IMR-90 (cell line): ENCODE measurements at regions not wholly inside any gene's neighbourhood (a gene's known extent, or its start where the extent isn't known, plus 50 kb on each side); places are given as distances from the start of the nearest gene placed in this dataset.
A peak's percentile ranks its signal among the peaks of the same experiment; 100 is the strongest.

Experiments used
- ATAC-seq: fragments of 200-7000 bp; cut with Tn5 transposase; 2 replicates; pipeline ENCODE4 v1.9.1; 2020; ENCODE audit warnings: low read depth, mild to moderate bottlenecking, moderate library complexity
- BruUV-seq: library from RNA; stranded (reverse); fragments of 400-500 nt; replicated peaks from 2 replicates; lab custom pipeline; 2021; lab: Mats Ljungman, UMichigan
- CTCF ChIA-PET: fragments of 300-600 bp; formaldehyde crosslinking; extraction: SDS; loops from one replicate; lab custom pipeline; 2021; ENCODE audit warnings: antibody characterized with exemption; lab: Yijun Ruan, JAX
- POLR2A ChIA-PET: fragments of 300-600 bp; sonication (Branson Sonifier 250); formaldehyde crosslinking; loops from one replicate; lab custom pipeline; 2022; ENCODE audit warnings: antibody characterized with exemption; ENCODE audit not compliant: unreplicated experiment; lab: Charles Lee
- DNase-seq: peaks from one replicate; pipeline ENCODE4 v3.0.0; 2013
- H2AFZ ChIP-seq: replicated peaks from 2 replicates; pipeline ENCODE3; 2013; ENCODE audit warnings: low read length, mild to moderate bottlenecking; ENCODE audit not compliant: poor library complexity
- H2AK5ac ChIP-seq: 2 replicates; pipeline ENCODE4 v1.6.1; 2013; ENCODE audit warnings: low read depth, low read length, inconsistent platforms
- H2AK9ac ChIP-seq: replicated peaks from 2 replicates; pipeline ENCODE3; 2013; ENCODE audit warnings: mild to moderate bottlenecking, low read depth, low read length, moderate library complexity; ENCODE audit not compliant: poor library complexity
- H2BK120ac ChIP-seq: 2 replicates; pipeline ENCODE4 v1.6.1; 2013; ENCODE audit warnings: low read depth, low read length, inconsistent platforms
- H2BK15ac ChIP-seq: 3 replicates; pipeline ENCODE4 v1.6.1; 2013; ENCODE audit warnings: low read depth, low read length, inconsistent platforms
- H2BK20ac ChIP-seq: 2 replicates; pipeline ENCODE4 v1.6.1; 2013; ENCODE audit warnings: low read depth, mild to moderate bottlenecking, inconsistent platforms, low read length, moderate library complexity
- H2BK5ac ChIP-seq: 2 replicates; pipeline ENCODE4 v1.6.1; 2013; ENCODE audit warnings: mild to moderate bottlenecking, low read depth, low read length, inconsistent platforms; ENCODE audit not compliant: poor library complexity, severe bottlenecking
- H3K14ac ChIP-seq: replicated peaks from 2 replicates; pipeline ENCODE4 v1.6.1; 2013; ENCODE audit warnings: low read depth, low read length, inconsistent platforms
- H3K18ac ChIP-seq: 2 replicates; pipeline ENCODE4 v1.6.1; 2013; ENCODE audit warnings: low read depth, low read length, control low read depth
- H3K23ac ChIP-seq: 2 replicates; pipeline ENCODE4 v1.6.1; 2013; ENCODE audit warnings: low read depth, low read length, inconsistent platforms
- H3K27ac ChIP-seq: 2 replicates; pipeline ENCODE4 v1.5.1; 2013; ENCODE audit warnings: mild to moderate bottlenecking, control low read depth, low read length; ENCODE audit not compliant: insufficient read depth
- H3K27me3 ChIP-seq: 2 replicates; pipeline ENCODE4 v1.6.1; 2013; ENCODE audit warnings: low read length; ENCODE audit not compliant: control insufficient read depth, insufficient read depth
- H3K36me3 ChIP-seq: 2 replicates; pipeline ENCODE4 v1.6.1; 2013; ENCODE audit warnings: low read length, mixed read lengths; ENCODE audit not compliant: control insufficient read depth, insufficient read depth
- H3K4ac ChIP-seq: 2 replicates; pipeline ENCODE4 v1.6.1; 2013; ENCODE audit warnings: low read depth, low read length, inconsistent platforms
- H3K4me1 ChIP-seq: 2 replicates; pipeline ENCODE4 v1.6.1; 2013; ENCODE audit warnings: low read length, mixed read lengths; ENCODE audit not compliant: control insufficient read depth, insufficient read depth
- H3K4me2 ChIP-seq: 2 replicates; pipeline ENCODE4 v1.6.1; 2013; ENCODE audit warnings: low read depth, mild to moderate bottlenecking, control low read depth, low read length, moderate library complexity
- H3K4me3 ChIP-seq: 2 replicates; pipeline ENCODE4 v1.5.1; 2013; ENCODE audit warnings: low read depth, mild to moderate bottlenecking, control low read depth, low read length, moderate library complexity; ENCODE audit not compliant: insufficient read depth
- H3K56ac ChIP-seq: 2 replicates; pipeline ENCODE4 v1.6.1; 2013; ENCODE audit warnings: low read length, inconsistent platforms; ENCODE audit not compliant: insufficient read depth; ENCODE audit errors: extremely low read depth
- H3K79me1 ChIP-seq, 2 experiments: 2 replicates each; pipeline ENCODE4 v1.6.1; 2013; ENCODE audit warnings: low read length in 2 of 2, inconsistent platforms in 1 of 2, low read depth in 1 of 2
- H3K9ac ChIP-seq: 2 replicates; pipeline ENCODE4 v1.6.1; 2013; ENCODE audit warnings: low read depth, low read length, control low read depth
- H3K9me1 ChIP-seq: 2 replicates; pipeline ENCODE4 v1.6.1; 2013; ENCODE audit warnings: low read length, inconsistent platforms; ENCODE audit not compliant: insufficient read depth
- H3K9me3 ChIP-seq: 2 replicates; pipeline ENCODE4 v1.6.1; 2013; ENCODE audit warnings: low read length; ENCODE audit not compliant: control insufficient read depth, insufficient read depth
- H4K20me1 ChIP-seq: 2 replicates; pipeline ENCODE4 v1.6.1; 2013; ENCODE audit warnings: low read length, inconsistent platforms; ENCODE audit not compliant: insufficient read depth
- H4K5ac ChIP-seq: 2 replicates; pipeline ENCODE4 v1.6.1; 2013; ENCODE audit warnings: mild to moderate bottlenecking, low read depth, low read length, control low read depth
- H4K8ac ChIP-seq, 2 experiments: 2 replicates each; pipeline ENCODE4 v1.6.1; 2013; ENCODE audit warnings: low read depth in 2 of 2, low read length in 2 of 2, control low read depth in 1 of 2, inconsistent platforms in 1 of 2
- H4K91ac ChIP-seq: 2 replicates; pipeline ENCODE4 v1.6.1; 2013; ENCODE audit warnings: low read depth, low read length, inconsistent platforms; ENCODE audit not compliant: insufficient read depth
- BHLHE40 ChIP-seq: fragments of 150-350 bp; IDR thresholded peaks from 2 replicates; pipeline ENCODE4 v1.6.1; 2016; ENCODE audit warnings: mild to moderate bottlenecking, low read depth, low read length
- CEBPB ChIP-seq: IDR thresholded peaks from 2 replicates; pipeline ENCODE4 v1.6.1; 2012; ENCODE audit warnings: low read depth, low read length, improper control_type of control experiment
- CHD1 ChIP-seq: IDR thresholded peaks from 2 replicates; pipeline ENCODE4 v1.6.1; 2012; ENCODE audit warnings: low read depth, low read length, improper control_type of control experiment
- CTCF ChIP-seq: conservative IDR thresholded peaks from 2 replicates; pipeline ENCODE4 v1.5.1; 2012; ENCODE audit warnings: mild to moderate bottlenecking, low read depth, low read length, improper control_type of control experiment
- FOS ChIP-seq: fragments of 150-350 bp; IDR thresholded peaks from 2 replicates; pipeline ENCODE4 v1.6.1; 2016; ENCODE audit warnings: low read depth, low read length
- MAFK ChIP-seq: IDR thresholded peaks from 2 replicates; pipeline ENCODE4 v1.6.1; 2012; ENCODE audit warnings: low read depth, low read length, improper control_type of control experiment
- MAZ ChIP-seq: IDR thresholded peaks from 2 replicates; pipeline ENCODE4 v1.6.1; 2012; ENCODE audit warnings: low read depth, mild to moderate bottlenecking, low read length, improper control_type of control experiment, moderate library complexity, borderline replicate concordance
- MXI1 ChIP-seq: IDR thresholded peaks from 2 replicates; pipeline ENCODE4 v1.6.1; 2012; ENCODE audit warnings: low read depth, mild to moderate bottlenecking, low read length, moderate library complexity, borderline replicate concordance
- NFE2L2 ChIP-seq: fragments of 150-350 bp; IDR thresholded peaks from 2 replicates; pipeline ENCODE4 v1.6.1; 2016; ENCODE audit warnings: low read depth, mild to moderate bottlenecking, low read length
- POLR2A ChIP-seq: IDR thresholded peaks from 2 replicates; pipeline ENCODE4 v1.6.1; 2012; ENCODE audit warnings: mild to moderate bottlenecking, low read depth, low read length
- RAD21 ChIP-seq: IDR thresholded peaks from 2 replicates; pipeline ENCODE4 v1.6.1; 2012; ENCODE audit warnings: low read length, improper control_type of control experiment
- RCOR1 ChIP-seq: IDR thresholded peaks from 2 replicates; pipeline ENCODE4 v1.6.1; 2012; ENCODE audit warnings: mild to moderate bottlenecking, low read length, improper control_type of control experiment; ENCODE audit not compliant: insufficient replicate concordance
- RFX5 ChIP-seq: IDR thresholded peaks from 2 replicates; pipeline ENCODE4 v1.8.0; 2012; ENCODE audit warnings: low read depth, mild to moderate bottlenecking, low read length, moderate library complexity
- SMC3 ChIP-seq: fragments of 150-350 bp; IDR thresholded peaks from 2 replicates; pipeline ENCODE4 v1.6.1; 2016; ENCODE audit warnings: low read depth, mild to moderate bottlenecking, antibody characterized with exemption, low read length, moderate library complexity
- WGBS, 2 experiments: methylation state at CpG; one replicate each; pipeline versions ENCODE4 v1.1.5 to v1.1.7; 2013; ENCODE audit warnings: missing lambda C conversion rate in 2 of 2; ENCODE audit not compliant: insufficient read length in 1 of 2; ENCODE audit errors: extremely low coverage in 2 of 2; 5-methylcytosine and 5-hydroxymethylcytosine counted together
- dilution Hi-C: fragments of 300-500 bp; cut with HindIII; formaldehyde crosslinking; loops from one replicate; pipeline ENCODE4 v1.14.3; 2018; ENCODE audit warnings: low sequenced_read_pairs; ENCODE audit not compliant: unreplicated experiment
- in situ Hi-C: fragments of 300-500 bp; cut with MboI; formaldehyde crosslinking; loops from 3 replicates; pipeline ENCODE4 v1.14.3; 2019; ENCODE audit warnings: low sequenced_read_pairs, inconsistent platforms, mixed read lengths
- intact Hi-C: fragments of 100-400 bp; cut with micrococcal nuclease; formaldehyde crosslinking; loops from 2 replicates; pipeline ENCODE4 v1.10.0; 2022
- TF ChIP-seq, protein P1 (sequence below): fragments of 150-350 bp; IDR thresholded peaks from 2 replicates; pipeline ENCODE4 v1.6.1; 2016; ENCODE audit warnings: low read depth, mild to moderate bottlenecking, low read length, moderate library complexity, borderline replicate concordance
- TF ChIP-seq, protein P2 (sequence below): fragments of 150-350 bp; IDR thresholded peaks from 2 replicates; pipeline ENCODE4 v1.6.1; 2017; ENCODE audit warnings: mild to moderate bottlenecking, antibody characterized with exemption, low read length, low read depth

- H3K56ac ChIP-seq = no peak overlapping the region
- no peaks in the 10 kb centered on the region for H3K36me3 ChIP-seq
- H3K27ac ChIP-seq = no peak overlapping the region
- H2BK20ac ChIP-seq = no peak overlapping the region
- peaks cover 3% of the 10 kb centered on the region for H3K27me3 ChIP-seq
- peak overlapping the region; percentile 38; the same call in 1 of the 2 replicates for H3K4me3 ChIP-seq
- dilution Hi-C loops = no loop called here
- H2BK5ac ChIP-seq = no peak overlapping the region
- H3K4ac ChIP-seq = no peak overlapping the region
- H4K5ac ChIP-seq = no peak overlapping the region
- no peak for ATAC-seq
- no peaks in the 10 kb centered on the region for H4K20me1 ChIP-seq
- no CpG with 5 or more reads among the region's 3 CpGs for WGBS, 2 experiments
- no peak overlapping the region for H3K14ac ChIP-seq
- no peak overlapping the region for H2AK5ac ChIP-seq
- H2BK120ac ChIP-seq = no peak overlapping the region
- ChIA-PET POLR2A (no interaction called here), CTCF (no interaction called here)
- H3K79me1 ChIP-seq = no peaks in the 10 kb centered on the region
- intact Hi-C loops = no loop called here
- no peak overlapping the region for H3K9ac ChIP-seq
- H3K18ac ChIP-seq = no peak overlapping the region
- in situ Hi-C loops = no loop called here
- no peaks in the 10 kb centered on the region for H3K9me1 ChIP-seq
- H4K91ac ChIP-seq = no peak overlapping the region
- no TSS peak for BruUV-seq
- peak overlapping the region; percentile 79; the same call in 1 of the 2 replicates for H3K4me2 ChIP-seq
- H4K8ac ChIP-seq = no peak overlapping the region
- TF ChIP-seq POLR2A (no peak), RFX5 (no peak), SMC3 (no peak), RAD21 (no peak), MAFK (no peak), NFE2L2 (no peak), BHLHE40 (no peak), MAZ (no peak), FOS (no peak), RCOR1 (no peak), CHD1 (no peak), CTCF (no peak), CEBPB (no peak), MXI1 (no peak)
- TF ChIP-seq, protein P1, sequence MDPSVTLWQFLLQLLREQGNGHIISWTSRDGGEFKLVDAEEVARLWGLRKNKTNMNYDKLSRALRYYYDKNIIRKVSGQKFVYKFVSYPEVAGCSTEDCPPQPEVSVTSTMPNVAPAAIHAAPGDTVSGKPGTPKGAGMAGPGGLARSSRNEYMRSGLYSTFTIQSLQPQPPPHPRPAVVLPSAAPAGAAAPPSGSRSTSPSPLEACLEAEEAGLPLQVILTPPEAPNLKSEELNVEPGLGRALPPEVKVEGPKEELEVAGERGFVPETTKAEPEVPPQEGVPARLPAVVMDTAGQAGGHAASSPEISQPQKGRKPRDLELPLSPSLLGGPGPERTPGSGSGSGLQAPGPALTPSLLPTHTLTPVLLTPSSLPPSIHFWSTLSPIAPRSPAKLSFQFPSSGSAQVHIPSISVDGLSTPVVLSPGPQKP = no peak
- TF ChIP-seq, protein P2, sequence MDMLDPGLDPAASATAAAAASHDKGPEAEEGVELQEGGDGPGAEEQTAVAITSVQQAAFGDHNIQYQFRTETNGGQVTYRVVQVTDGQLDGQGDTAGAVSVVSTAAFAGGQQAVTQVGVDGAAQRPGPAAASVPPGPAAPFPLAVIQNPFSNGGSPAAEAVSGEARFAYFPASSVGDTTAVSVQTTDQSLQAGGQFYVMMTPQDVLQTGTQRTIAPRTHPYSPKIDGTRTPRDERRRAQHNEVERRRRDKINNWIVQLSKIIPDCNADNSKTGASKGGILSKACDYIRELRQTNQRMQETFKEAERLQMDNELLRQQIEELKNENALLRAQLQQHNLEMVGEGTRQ = no peak
- DNase-seq = no peak
- H3K4me1 ChIP-seq = no peaks in the 10 kb centered on the region
- no peaks in the 10 kb centered on the region for H3K9me3 ChIP-seq
- H2BK15ac ChIP-seq = no peak overlapping the region
- H2AFZ ChIP-seq = no peak overlapping the region
- no peak overlapping the region for H2AK9ac ChIP-seq
- no peak overlapping the region for H3K23ac ChIP-seq
Observed at GRCh38 chr6:142627474-142627873, 317.5 kb downstream of the HIVEP2 start.
